ENCODE measurements at regions not wholly inside any gene's neighbourhood (a gene's known extent, or its start where the extent isn't known, plus 50 kb on each side); places are given as distances from the start of the nearest gene placed in this dataset.

DNA sequence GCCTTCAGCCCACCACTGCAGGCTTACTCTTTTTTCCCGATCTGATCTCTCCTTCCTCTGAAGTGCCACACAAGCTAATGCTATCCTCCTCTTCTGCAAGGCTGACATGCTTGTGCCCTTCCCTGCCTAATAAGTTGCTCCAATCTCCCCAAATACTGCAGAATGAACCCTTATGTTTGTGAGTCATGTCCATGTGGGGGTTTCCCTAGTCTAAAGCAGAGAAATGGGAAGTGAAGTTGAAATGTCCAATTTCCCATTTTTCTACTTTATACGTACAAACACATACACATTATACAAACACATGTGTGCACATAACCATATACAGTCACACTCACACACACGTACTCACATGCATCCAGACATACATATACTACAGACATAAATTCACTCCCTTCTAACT lies 288.1 kb upstream of the CELF4 start:
- TF ChIP-seq EP300 (IDR thresholded peaks at IDR 0.05) = no peak
- TF ChIP-seq, protein P1, sequence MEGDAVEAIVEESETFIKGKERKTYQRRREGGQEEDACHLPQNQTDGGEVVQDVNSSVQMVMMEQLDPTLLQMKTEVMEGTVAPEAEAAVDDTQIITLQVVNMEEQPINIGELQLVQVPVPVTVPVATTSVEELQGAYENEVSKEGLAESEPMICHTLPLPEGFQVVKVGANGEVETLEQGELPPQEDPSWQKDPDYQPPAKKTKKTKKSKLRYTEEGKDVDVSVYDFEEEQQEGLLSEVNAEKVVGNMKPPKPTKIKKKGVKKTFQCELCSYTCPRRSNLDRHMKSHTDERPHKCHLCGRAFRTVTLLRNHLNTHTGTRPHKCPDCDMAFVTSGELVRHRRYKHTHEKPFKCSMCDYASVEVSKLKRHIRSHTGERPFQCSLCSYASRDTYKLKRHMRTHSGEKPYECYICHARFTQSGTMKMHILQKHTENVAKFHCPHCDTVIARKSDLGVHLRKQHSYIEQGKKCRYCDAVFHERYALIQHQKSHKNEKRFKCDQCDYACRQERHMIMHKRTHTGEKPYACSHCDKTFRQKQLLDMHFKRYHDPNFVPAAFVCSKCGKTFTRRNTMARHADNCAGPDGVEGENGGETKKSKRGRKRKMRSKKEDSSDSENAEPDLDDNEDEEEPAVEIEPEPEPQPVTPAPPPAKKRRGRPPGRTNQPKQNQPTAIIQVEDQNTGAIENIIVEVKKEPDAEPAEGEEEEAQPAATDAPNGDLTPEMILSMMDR (IDR thresholded peaks at IDR 0.05) = no peak
